ENCODE measurements at regions not wholly inside any gene's neighbourhood (a gene's known extent, or its start where the extent isn't known, plus 50 kb on each side); places are given as distances from the start of the nearest gene placed in this dataset.
"Not testable (repeated sequence)": the region's sequence is repeated elsewhere in the genome, so short reads cannot be mapped to it uniquely, and the experiment has no call there.

DNA sequence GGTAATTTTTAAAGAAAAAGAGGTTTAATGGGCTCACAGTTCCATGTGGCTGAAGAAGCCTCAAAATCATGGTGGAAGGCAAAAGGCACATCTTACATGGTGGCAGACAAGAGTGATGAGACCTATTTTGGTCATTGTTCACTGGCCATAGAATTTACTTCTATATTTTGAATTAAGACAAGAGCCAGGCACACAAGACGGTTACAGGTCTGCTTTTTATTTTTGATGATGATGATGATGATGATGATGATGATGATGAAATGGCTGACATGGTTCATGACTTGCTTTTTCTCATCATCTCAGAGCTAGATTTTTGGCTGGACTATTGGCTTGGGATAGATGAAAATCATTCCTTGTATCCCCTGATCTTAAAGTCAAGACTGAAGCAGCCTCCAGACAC, 229.3 kb downstream of the OTOP1 start:
- TF ChIP-seq, protein P1, sequence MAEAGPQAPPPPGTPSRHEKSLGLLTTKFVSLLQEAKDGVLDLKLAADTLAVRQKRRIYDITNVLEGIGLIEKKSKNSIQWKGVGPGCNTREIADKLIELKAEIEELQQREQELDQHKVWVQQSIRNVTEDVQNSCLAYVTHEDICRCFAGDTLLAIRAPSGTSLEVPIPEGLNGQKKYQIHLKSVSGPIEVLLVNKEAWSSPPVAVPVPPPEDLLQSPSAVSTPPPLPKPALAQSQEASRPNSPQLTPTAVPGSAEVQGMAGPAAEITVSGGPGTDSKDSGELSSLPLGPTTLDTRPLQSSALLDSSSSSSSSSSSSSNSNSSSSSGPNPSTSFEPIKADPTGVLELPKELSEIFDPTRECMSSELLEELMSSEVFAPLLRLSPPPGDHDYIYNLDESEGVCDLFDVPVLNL (CRISPR knock-in tag; IDR thresholded peaks at IDR 0.05; ENCODE audit: low read depth), result not testable (repeated sequence)
- not testable (repeated sequence) for TF ChIP-seq CHD4 (IDR thresholded peaks at IDR 0.05; ENCODE audit: insufficient read depth, insufficient replicate concordance, low read depth, low read length, poor library complexity, severe bottlenecking); SLC30A9 (CRISPR knock-in tag; IDR thresholded peaks at IDR 0.05); GTF2F1 (IDR thresholded peaks at IDR 0.05; ENCODE audit: low read depth, low read length); SP2 (IDR thresholded peaks at IDR 0.05; ENCODE audit: extremely low read depth, low read depth, low read length, poor library complexity, severe bottlenecking)
- TF ChIP-seq, protein P2, sequence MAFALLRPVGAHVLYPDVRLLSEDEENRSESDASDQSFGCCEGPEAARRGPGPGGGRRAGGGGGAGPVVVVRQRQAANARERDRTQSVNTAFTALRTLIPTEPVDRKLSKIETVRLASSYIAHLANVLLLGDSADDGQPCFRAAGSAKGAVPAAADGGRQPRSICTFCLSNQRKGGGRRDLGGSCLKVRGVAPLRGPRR (CRISPR knock-in tag; IDR thresholded peaks at IDR 0.05), result not testable (repeated sequence)

Data from K562 (cell line).